Inferior parietal cortex (tissue), 1 donor: ENCODE measurements at regions not wholly inside any gene's neighbourhood (a gene's known extent, or its start where the extent isn't known, plus 50 kb on each side); places are given as distances from the start of the nearest gene placed in this dataset.
"Not testable (repeated sequence)": the region's sequence is repeated elsewhere in the genome, so short reads cannot be mapped to it uniquely, and the experiment has no call there.

Source experiments
- DNase-seq: peaks from one replicate; pipeline ENCODE4 v3.0.0-alpha.2; 2016; ENCODE audit errors: extremely low spot score

DNA sequence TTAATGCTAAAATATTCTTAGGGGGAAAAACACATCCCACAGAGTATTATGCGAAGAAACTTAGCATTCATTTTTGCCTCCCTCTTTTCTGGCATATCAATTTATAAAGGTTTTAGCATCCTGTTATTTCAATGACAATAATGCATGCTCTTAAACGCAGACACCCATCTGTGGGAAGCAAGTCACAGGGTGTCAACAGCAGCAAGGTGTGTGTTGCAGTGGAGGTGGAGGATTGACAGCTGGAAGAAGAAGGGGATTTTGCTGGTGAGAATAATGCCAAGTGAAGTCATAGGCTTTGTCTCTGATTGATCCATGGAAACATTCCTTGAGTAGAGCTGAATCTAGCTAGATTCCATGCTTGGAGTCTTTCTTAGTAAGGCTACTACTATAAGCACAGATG is 498.1 kb downstream of the NPIPA7 start:
- DNase-seq: no peak

DNA sequence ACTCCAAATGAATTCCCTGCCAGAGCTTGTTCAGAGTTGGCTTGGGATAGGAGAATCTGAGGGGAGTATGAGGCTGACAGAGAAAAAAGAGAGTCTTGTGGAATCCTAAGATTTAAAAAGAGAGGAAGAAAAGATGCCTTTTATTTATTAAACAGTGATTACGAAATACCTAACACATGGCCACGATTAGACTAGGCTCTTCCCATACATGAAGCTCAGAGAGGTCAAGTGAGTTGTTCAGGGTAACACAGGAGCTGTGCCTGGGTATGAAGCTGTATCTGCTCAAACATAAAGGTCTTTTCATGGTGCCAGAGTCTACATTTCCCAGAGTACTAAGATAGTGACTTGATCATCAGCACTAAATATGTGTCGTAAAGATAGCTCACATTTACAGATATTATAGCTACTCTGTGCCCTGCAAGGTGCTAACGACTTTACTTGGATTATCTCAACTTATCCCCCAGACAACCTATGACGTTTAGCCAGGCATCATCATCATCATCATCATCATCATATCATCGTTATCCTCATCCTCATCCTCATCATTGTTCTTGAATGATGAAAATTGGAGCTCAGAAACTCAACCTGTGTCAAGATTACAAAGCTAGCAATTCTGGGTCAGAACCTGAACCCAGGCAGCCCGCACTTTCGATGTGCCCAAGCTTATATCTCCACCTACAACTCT is 500.8 kb downstream of the NPIPA7 start:
- DNase-seq: no peak

DNA sequence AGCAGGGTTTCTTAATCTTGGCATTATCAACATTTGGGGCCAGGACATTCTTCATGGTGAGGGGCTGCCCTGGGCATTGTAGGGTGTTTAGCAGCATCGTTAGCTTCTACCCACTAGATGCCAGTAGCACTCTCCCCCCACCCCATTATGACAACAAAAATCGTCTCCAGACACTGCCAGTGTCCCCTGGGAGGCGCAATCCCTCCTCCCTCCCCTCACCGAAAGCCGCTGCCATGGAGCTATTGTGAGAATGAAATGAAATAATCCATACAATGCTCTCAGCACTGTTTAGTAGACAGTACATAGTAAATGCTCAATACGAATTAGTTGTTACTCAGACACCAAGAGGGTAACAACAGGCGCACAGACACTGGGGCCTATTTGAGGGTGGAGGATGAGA is 502.9 kb downstream of the NPIPA7 start:
- no peak for DNase-seq

DNA sequence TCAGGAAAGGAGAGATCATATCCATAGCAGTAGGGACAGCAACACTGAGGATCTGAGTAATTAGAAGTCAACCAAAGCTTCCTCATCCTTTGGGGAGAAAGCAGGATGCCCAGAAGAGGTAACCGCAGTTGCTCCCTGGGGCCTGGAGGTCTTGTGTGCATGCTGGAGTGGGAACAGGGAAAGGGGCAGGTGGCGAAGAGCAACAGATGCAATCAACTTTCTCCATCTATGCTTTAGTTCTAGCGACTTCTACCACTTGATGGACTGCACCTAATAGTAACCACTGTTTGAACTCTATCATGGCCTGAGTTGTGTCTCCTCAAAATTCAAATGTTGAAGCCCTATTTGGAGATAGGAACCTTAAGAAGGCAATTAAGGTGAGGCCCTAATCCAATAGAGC is 503.8 kb downstream of the NPIPA7 start:
- DNase-seq: no peak

DNA sequence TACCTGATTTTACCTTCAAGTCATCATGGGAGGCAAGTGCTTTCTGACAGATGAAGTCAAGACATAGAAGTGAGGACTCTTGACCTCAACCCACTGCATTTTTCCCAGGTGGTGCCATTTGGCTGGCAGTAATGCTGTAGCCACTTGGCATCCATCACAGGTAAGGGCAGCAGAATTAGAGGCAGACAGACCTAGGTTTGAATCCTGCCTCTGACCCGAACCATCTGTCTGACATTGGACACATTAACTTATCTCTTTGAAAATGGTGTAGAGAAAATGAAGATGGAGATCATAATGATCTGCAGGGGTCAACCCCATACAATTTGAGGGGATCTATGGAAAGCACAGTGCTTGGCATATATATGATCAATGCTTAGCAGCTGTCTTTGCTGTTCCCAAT is 505.5 kb downstream of the NPIPA7 start:
- DNase-seq: no peak

DNA sequence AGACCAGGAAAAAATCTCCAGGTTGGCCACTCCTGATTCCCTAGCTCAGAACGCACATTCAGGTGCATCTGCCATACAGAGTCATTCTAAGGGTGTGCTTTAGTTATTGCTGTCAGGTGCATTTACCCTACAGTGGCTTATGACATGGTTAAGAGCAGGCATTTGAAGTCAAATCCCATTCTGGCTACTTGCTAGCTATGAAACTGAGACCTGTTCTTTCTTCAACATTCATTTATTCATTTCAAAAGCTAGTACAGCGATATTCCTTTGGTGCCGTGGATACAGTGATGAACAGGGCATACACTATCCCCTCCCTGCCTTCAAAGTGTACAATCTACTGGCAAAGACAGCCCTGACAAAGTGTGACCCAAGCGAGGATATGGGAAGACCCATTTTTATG is 508.3 kb downstream of the NPIPA7 start:
- no peak for DNase-seq

DNA sequence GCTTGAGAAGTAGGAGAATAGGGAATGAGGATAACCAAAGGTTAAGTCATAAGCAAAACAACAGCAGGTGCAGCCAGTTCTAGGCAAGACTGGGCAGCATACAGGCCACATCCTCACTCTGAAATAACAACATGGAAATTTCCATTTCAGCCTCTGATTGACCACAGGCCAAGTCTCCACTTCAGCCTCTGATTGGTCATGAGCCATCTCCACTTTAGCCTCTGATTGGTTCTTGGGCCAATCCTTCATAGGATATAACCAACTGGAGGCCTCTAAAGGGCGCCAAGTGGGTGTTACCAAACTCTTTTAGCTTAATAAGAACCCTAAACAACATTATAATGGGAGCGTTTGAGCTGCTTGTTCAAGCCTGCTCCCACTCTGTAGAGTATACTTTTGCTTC is 512.0 kb downstream of the NPIPA7 start:
- DNase-seq: no peak

DNA sequence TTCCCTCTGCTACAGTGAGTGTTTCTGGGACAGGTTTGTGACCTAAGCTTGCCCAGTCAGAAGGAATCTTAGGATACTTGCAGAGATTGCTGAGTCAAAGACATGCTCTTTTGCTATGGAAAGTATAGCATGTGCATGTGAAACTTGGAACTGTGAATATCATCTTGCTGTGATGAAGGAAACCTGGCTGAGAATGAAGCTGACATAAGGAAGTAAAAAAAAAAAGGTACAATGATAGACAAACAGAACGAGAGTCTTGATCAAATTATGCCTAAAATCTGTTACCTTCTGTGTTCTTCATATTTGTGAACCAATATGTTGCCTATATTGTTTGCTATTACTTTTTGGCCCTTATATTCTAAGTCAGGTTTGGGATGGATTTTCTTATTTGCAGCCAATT is 525.7 kb downstream of the NPIPA7 start:
- DNase-seq: no peak

DNA sequence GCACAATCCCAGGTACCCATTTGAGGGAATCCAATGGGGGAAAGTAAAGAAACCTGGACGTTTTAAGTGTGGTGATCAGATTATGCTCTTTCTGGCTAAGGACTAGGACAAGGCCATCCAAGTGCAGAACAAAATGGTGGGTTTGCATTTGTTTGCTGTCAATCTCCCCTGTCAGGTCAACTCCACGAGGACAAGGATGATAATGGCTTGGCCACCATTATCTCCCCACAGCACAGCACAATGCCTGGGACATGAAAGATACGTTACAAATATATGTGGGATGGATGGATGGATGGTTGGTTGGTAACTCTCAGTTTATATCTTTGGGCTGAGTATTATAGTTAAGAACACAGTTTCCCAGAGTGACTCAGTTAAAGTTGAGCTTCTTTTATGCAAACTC is 526.9 kb downstream of the NPIPA7 start:
- DNase-seq: no peak

DNA sequence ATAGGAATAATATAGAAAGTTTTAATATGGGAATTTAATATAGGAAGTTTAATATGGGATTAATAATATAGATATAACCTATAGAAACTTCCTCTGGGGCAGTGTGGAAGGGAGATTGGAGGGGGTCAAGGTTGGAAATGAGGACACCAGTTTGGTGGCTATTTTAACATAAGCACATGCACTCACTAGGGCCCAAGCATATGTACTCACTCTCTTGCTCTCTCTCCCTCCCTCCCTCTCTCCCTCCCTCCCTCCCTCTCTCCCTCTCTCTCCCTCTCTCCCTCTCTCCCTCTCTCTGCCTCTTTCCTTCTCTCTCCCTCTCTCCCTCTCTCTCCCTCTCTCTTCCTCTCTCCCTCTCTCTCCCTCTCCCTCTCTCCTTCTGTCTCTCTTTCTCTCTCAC is 528.1 kb downstream of the NPIPA7 start:
- DNase-seq: no peak

DNA sequence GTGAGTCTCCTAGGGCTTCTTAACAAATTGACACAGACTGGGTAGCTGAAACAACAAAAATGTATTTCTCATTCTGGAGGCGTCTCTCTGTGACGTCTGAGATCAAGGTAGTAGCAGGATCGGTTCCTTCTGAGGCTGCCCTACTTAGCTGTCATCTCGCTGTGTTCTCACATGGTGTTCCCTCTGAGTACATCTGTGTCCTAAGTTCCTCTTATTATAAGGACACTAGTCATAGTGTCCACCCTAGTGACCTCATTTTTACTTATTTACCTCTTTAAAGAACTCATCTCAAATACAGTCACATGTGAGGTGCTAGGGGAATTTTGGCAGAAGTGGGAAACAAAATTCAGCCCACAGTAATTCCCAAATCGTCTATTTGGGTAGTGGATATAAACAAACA is 529.1 kb downstream of the NPIPA7 start:
- no peak for DNase-seq

DNA sequence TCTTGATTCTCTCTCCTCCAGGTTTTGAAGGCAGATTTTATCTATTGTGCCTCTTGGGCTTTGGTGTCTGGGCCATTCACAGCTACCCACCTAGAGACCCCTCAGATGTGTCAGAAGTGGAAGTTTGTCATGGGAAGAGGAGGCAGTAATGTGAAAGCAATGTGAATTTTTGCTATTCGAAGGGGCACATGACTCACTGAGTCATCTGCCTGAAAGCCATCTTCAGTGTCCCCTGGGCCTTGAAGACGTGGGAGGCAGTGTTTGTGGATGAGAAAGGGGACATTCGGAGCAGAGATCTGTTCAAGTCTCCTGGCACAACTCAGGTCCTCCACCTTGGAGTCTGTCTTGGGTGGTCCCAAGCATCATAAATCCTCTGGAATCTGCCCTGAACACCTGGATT is 530.2 kb downstream of the NPIPA7 start:
- DNase-seq: no peak

DNA sequence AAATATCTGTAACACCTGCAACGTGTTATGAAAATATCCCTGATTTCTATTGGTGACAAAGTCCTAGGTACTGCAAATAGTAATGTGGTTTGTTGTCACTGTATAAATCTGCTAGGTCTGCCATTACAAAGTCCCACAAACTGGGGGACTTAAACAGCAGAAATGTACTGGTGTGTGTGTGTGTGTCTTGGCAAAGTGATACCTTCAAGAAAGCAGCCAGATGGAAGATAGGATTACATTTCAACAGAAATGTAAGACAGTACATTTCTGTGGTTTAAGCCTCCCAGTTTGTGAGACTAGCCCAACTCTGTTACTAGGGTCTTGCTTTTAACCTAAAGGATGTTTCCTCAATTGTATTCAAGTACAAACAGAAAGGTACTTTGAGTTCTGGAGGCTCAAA is 531.7 kb downstream of the NPIPA7 start:
- DNase-seq: no peak

DNA sequence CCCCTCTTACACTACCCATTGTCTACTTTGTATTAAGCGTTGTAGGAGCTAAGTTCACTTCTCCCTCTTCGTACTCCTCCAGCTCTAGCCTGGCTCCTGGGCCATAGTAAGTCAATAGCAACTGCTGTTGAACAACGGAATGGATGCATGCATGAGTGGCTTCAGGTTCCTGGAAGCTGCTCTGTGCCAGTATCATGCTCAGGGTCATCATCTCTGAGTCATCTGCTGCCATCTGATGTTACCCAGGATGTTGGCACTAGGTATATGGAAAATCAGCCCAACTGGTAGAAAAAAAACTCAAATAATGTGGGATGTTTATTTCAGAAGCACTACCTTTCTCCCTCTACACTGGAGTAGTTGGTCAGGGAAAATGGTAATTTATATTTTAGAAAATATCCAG is 536.8 kb downstream of the NPIPA7 start:
- no peak for DNase-seq

DNA sequence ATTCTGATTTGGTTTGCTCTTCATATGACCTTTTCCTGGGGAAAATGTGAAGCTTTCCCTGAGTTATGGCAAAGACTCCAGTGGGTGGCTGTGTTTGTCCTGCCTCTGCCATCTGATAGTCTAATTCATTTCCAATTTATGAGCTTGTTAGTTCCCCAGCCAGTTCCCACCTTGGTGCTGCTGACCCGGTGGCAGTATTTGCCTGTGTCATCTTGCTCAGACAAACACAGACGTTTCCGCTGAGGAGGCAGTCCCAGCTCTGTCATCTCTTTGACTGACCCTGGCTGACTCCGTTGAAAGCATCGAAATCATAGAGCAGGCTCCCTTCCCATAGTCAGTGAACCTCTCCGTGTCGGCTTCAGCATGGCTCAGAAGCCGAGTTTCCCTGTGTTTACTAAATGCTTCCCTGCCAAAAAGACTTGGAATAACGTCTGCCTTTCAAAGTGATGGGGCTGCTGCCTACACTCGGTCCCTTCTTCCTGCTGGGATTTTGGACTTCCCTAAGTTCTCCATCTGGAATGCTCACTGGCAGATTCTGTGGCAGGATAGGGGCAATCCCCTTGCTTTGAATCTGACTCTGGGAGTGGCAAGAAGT is 538.3 kb downstream of the NPIPA7 start:
- DNase-seq: no peak

DNA sequence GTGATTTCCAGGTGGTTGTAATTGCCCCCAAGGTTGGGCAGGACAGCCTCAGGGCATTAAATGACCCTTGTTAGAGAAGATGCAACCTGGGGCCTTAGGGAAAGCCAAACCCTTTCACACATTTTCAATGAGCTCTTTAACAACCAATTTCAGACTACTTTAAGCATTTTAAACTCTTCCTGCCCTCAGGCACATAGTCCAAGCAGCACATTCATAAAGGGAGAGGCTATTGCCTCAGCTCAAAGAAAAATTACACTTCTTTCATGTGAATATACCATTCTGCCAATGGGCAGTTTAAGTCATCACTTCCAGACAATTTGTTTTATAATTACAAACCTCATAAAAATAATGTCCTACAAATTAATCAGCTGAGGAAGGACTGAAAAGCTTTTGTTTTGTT is 544.5 kb downstream of the NPIPA7 start:
- no peak for DNase-seq

DNA sequence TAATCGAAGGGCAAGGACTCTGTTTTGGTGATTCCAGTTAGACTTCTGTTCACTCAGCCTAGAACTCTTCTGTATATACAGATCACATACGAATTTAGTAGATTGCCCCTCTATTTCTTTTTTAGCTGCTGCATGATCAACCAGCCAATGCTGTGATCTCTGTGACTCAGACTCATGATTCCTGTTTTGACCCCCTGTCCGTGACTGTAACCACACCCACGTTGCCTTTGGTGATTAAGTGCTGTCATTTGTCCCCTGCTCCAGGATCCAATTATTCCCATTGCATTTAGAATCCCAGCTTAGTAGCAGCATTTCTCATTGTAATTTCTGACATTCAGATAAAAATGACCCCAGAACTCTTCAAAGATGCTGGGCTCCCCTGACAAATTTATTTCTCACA is 545.7 kb downstream of the NPIPA7 start:
- DNase-seq: no peak

DNA sequence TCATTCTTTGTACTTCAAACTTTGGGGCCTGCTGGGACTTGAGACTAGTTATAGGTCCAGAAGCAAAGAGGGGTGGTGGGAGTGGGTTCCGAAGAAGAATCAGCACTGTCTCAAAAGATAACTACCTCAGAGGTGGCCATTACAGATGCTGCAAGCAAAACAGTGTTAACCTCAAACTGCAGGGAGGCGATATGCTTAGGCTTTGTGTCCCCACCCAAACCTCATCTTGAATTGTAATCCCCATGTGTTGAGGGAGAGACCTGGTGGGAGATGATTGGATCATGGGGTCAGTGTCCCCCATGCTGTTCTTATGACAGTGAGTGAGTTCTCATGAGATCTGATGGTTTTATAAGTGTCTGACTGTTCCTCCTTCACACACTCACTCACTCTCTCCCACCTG is 545.3 kb downstream of the XYLT1 start:
- no peak for DNase-seq

DNA sequence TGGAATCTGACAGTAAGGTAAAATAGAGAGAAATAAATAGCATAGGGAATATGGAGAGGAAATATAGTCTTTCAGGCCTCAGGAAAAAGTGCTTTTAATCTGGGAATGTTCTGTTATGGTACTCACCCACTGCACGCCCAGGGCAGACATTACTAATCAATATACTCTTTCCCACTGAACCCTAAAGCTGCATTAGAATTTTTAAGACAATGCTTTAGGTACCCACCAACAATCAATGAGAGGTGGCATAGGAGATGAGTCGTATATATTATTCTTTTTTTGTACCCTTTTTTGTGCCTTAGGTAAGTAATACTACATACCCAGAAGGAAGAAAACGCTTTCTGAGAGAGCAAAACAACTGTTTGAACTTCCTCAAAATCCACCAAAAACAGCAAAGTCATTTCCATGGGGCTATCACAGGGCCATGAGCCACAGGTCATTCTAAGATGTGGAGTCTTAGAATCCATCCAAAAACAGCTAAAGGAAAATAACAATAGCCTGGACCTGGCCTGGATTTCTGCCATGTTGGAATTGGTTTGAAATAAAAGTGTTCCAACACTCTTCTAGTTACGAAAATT is 542.1 kb downstream of the XYLT1 start:
- DNase-seq: no peak

DNA sequence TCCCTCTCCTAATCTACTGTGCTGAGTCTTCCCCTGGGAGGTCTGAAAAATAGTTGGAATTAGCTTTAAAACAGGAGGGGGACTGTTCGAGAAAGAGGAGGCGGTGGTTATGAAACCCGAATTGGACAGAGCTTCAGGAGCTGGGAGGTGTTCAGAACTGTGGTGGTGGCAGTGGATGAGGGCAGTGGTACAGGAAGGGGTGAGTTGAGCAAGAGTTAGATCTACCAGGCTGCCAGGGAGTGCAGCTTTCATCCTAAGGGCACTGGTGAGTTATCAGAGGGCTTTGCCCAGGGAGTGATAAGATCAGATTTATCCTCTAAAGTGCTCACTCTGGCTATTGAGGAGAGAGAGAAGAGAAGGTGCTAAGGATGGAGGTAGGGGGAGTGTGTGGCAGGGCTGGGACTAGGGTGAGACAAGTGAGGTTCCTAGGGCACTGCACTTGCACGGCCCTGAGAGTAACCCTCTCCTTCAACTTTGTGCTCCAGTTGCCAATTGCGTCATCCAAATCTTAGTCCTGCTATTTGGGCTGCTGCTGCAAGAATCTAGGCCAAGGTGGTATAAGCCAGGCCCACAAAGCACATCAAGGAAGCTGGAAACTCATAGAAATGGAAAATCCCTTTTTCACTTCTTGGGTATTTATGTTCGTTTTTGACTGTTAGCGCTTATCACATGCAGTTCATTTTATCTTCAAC is 540.3 kb downstream of the XYLT1 start:
- DNase-seq: no peak

DNA sequence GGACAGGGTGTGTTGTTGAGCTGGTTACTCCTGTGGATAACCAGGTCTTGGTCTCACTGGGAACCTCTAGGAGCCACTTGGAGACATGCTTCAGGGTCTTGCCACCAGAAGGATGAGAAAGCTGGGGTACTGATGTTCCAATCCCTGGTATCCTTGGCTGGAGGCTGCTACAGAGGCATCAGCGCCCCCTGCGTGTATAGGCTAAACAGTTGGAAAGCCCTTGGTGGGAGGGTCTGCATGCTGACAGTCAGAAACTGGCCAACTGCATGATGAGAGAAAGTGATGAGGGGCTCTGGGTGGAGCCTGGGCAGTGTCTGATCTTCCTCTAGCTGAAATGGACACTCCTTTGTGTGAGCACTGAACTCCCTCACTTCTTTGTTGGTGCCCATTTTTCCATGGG is 536.9 kb downstream of the XYLT1 start:
- no peak for DNase-seq

DNA sequence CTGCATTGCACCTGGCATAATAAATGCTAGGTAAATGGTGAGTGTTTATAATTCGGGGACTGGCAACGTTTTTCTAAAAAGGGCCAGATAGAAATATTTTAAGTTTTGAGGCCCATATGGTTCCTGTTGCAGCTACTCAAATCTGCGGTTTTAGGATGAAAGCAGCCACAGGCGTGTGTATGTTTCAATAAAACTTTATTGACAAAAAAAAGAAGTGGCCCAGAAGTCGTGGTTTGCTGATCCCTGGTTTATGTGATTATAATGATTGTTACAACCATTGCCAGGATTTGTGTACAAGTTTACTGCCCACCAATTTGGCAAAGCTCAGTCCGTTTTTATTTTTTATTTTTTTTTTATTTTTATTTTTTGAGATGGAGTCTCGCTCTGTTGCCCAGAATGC is 536.1 kb downstream of the XYLT1 start:
- no peak for DNase-seq

DNA sequence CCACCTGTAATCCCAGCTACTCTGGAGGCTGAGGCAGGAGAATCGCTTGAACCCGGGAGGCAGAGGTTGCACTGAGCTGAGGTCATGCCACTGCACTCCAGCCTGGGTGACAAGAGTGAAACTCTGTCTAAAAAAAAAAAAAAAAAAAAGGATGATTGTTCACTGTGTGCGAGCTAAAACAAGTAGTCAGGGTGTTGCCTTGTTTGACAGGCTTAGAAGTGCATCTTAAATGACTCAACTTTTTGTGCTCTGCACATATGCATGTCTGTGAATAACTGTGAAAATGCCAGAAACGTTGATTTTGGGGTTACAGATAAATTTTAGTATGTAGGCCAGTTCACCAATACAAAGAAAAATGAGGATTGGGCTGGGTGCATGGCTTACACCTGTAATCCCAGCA is 534.9 kb downstream of the XYLT1 start:
- DNase-seq: not testable (repeated sequence)
